Esophagus (tissue), 2 donors: ENCODE measurements at regions not wholly inside any gene's neighbourhood (a gene's known extent, or its start where the extent isn't known, plus 50 kb on each side); places are given as distances from the start of the nearest gene placed in this dataset.

Experiments used
- H3K27ac ChIP-seq, 2 donors: one replicate each; pipeline ENCODE4 v1.5.1; 2013; ENCODE audit warnings: low read depth in 2 of 2, mild to moderate bottlenecking in 2 of 2, inconsistent platforms in 1 of 2, low read length in 1 of 2, moderate library complexity in 1 of 2
- H3K27me3 ChIP-seq, 2 donors: one replicate each; pipeline ENCODE4 v1.6.1; 2013; ENCODE audit warnings: low read length in 2 of 2, control low read depth in 1 of 2, mild to moderate bottlenecking in 1 of 2; ENCODE audit not compliant: insufficient read depth in 2 of 2, control insufficient read depth in 1 of 2
- H3K36me3 ChIP-seq, 2 donors: one replicate each; pipeline ENCODE4 v1.6.1; 2013; ENCODE audit warnings: low read length in 1 of 2; ENCODE audit not compliant: control insufficient read depth in 2 of 2, insufficient read depth in 2 of 2
- H3K4me1 ChIP-seq, 2 donors: one replicate each; pipeline ENCODE4 v1.6.1; 2013; ENCODE audit warnings: low read length in 1 of 2; ENCODE audit not compliant: control insufficient read depth in 2 of 2, insufficient read depth in 2 of 2
- H3K4me3 ChIP-seq, 2 donors: one replicate each; pipeline ENCODE4 v1.5.1; 2013; ENCODE audit warnings: low read length in 2 of 2, mild to moderate bottlenecking in 2 of 2, low read depth in 1 of 2, moderate library complexity in 1 of 2
- H3K9me3 ChIP-seq, 2 donors: one replicate each; pipeline ENCODE4 v1.6.1; 2013; ENCODE audit warnings: mild to moderate bottlenecking in 2 of 2, low read depth in 1 of 2, low read length in 1 of 2, moderate library complexity in 1 of 2; ENCODE audit not compliant: control insufficient read depth in 2 of 2, insufficient read depth in 1 of 2
- WGBS, 2 donors: extraction: QIAGEN DNeasy Blood & Tissue Kit; methylation state at CpG; one replicate each; pipeline ENCODE4 v1.1.7; 2013; 5-methylcytosine and 5-hydroxymethylcytosine counted together
- donor health status: healthy with polysubstance abuse.
- donor health status: Bipolar disorder and iron deficiency.

DNA sequence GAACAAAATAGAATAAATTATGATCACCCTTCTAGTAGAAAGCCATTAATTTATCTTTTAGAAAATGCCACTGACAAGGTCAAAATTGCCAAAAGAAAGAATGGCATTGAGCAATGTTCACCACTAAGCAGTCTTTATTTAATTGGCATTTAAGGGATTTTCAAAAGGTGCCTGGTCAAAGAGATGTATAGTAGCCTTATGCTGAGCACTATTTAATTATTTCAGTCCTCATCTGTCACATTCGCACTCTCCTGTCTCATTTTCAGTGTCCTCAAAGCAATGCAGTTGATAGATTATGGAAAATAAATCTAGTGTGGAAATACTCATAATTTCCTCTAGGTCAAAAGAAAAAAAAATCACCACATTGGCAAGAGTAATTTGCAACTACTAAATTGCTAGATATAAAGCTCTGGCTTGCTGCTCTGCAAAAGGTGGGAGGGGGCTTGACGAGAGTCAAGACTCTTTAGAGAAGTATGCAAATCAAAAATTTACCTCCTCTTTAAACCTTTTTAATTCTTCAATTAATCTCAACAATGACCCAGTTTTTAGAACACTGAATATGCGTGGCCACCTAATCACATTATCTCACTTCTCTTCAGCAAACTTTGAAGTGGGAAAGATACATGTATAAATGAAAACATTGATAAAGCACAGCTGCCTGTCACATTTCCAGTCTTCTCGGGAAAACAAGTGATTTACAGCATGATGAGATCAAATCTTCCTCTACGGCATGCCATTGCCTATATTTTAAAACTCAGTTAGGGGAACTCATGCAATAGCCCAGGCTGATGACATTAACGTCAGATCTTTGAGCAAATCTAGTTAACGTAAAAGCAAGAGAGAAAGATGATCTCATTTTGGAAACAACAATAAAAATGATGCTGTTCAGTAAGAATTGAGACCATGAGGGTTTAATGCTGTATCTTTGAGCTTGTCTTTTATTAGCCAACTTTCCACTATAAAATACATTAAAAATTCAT is 373.1 kb upstream of the DCN start:
- Histone ChIP-seq H3K27me3 (no peaks in the 10 kb centered on the region), H3K4me3 (no peak overlapping the region), H3K4me1 (no peaks in the 10 kb centered on the region), H3K27ac (no peak overlapping the region), H3K9me3 (no peaks in the 10 kb centered on the region), H3K36me3 (no peaks in the 10 kb centered on the region)
- WGBS, 2 donors = 69 to 71% methylated on average over 7 of the region's 7 CpGs

DNA sequence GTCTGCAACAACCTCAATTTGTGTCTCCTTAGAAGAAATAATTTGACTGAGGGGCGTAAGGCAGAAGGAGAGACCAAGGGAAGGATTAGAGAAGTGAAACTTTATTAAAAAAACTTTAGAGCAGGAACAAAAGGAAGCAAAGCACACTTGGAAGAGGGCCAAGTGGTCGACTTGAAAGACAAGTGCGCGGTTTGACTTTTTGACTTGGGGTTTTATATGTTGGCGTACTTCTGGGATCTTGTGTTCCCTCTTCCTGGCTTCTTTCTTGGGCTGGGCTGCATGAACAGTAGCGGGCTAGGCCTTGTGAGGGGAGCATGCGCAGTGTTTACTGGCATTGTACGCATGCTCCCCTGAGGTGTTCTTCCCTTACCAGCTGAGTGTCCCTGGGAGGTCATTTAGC is 369.3 kb upstream of the DCN start:
- whole genome bisulfite sequencing, 2 donors = 81 to 85% methylated on average over 8 of the region's 8 CpGs
- Histone ChIP-seq H3K4me1 (no peaks in the 10 kb centered on the region), H3K4me3 (no peak overlapping the region), H3K27ac (no peak overlapping the region), H3K27me3 (no peaks in the 10 kb centered on the region), H3K36me3 (no peaks in the 10 kb centered on the region), H3K9me3 (no peaks in the 10 kb centered on the region)

DNA sequence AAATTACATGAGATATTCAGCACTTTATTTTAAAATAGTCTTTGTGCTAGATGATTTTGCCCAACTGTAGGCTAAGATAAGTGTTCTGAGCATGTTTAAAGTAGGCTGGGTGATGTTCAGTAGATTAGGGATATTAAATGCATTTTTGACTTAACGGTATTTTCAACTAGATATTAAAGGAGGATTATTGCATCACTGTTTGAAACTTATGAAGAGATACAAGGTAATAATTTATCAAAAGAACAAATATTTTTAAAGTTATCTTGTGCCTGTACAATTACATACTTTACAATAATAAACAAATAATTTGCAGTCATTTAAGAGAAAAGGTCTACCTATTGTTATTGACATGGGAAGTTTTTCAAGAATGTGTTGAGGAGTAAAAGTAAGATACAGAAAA is 368.6 kb upstream of the DCN start:
- Histone ChIP-seq H3K4me3 (no peak overlapping the region), H3K27ac (no peak overlapping the region), H3K36me3 (no peaks in the 10 kb centered on the region), H3K4me1 (no peaks in the 10 kb centered on the region), H3K9me3 (no peaks in the 10 kb centered on the region), H3K27me3 (no peaks in the 10 kb centered on the region)
- 95% methylated on average over 1 of the region's 1 CpG for WGBS, 2 donors

DNA sequence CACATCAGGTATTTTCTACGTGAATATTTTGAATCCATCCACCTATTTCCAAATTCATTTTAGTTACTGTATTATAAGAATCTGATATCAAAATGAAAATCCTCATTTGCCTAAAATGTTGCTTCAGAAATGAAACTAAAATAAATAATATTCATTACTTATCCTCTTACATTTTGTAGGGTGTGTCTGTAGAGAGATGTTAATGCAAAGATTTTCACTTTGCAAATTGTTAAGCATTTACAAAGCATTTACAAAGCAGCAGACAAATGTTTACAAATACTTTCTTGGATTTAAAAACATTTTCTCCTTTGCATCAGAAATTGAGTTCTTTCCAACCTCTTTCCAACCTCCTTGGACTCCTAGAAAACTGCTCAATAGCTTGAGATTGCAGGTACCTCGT is 360.0 kb upstream of the DCN start:
- 86 to 90% methylated on average over 2 of the region's 2 CpGs for WGBS, 2 donors
- Histone ChIP-seq H3K4me3 (no peak overlapping the region), H3K27me3 (no peaks in the 10 kb centered on the region), H3K4me1 (no peaks in the 10 kb centered on the region), H3K36me3 (no peaks in the 10 kb centered on the region), H3K27ac (no peak overlapping the region), H3K9me3 (peaks cover 0 to 3% of the 10 kb centered on the region in 2 donors)

DNA sequence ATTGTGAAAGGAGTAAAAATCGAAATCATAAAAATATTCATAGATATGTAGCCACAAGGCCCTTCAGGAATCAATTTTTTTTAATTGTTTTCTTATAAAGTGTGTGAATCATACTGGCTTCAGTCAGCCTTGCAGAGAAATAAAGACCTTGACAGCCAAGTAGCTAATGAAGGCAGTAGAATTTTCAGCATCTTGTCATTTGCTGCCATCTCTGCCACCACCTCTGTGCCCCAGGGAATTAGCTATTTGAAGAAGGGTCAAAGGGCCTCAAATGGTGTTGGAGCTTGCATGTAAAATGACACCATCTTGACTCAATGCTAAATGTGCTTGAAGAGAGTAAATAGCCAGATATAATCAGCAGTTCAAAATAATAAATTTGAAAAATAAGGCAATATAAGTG is 359.4 kb upstream of the DCN start:
- 69 to 73% methylated on average over 1 of the region's 1 CpG for WGBS, 2 donors
- H3K36me3 ChIP-seq = no peaks in the 10 kb centered on the region
- no peaks in the 10 kb centered on the region for H3K27me3 ChIP-seq
- no peaks in the 10 kb centered on the region for H3K4me1 ChIP-seq
- H3K27ac ChIP-seq = no peak overlapping the region
- H3K4me3 ChIP-seq = no peak overlapping the region
- peaks cover 0 to 3% of the 10 kb centered on the region in 2 donors for H3K9me3 ChIP-seq

DNA sequence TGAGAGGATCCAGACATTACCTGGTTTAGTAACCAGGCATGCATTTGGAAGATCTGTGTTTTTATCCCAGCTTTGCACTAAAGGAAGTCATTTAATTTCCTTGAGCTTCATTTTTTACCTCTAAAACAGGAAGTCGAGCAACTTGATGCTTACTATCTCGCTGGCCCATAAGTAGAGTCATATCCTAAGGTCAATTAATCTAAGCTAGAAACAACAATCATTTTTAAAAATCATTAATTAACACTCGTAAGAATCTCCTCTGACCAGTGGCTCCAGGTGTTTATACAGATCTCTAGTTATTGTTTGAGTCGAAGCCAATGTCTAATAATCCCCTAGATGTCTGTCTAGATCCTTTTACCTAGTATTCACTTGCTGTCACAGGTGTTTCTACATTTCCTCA is 355.8 kb upstream of the DCN start:
- Histone ChIP-seq H3K9me3 (no peaks in the 10 kb centered on the region), H3K4me3 (no peak overlapping the region), H3K36me3 (no peaks in the 10 kb centered on the region), H3K4me1 (no peaks in the 10 kb centered on the region), H3K27ac (no peak overlapping the region), H3K27me3 (no peaks in the 10 kb centered on the region)
- WGBS, 2 donors = 69 to 71% methylated on average over 4 of the region's 4 CpGs

DNA sequence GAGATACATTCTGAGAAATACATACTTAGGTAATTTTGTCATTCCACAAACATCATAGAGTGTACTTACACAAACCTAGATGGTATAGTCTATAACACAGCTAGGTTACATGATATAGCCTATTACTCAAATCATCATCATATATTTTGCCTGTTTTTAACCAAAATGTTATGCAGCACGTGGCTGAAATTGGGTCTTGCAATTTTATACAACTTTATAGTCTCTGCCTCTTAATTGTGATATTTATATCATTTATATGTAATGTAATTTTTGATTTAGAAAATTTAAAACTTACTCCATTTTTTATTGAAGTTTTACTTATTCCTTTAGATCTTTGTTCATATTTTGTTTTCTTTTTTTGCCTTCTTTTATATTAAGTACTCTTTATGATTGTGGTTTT is 350.7 kb upstream of the DCN start:
- WGBS, 2 donors = 85 to 88% methylated on average over 1 of the region's 1 CpG
- H3K9me3 ChIP-seq = no peaks in the 10 kb centered on the region
- H3K4me1 ChIP-seq = no peaks in the 10 kb centered on the region
- no peaks in the 10 kb centered on the region for H3K27me3 ChIP-seq
- no peak overlapping the region for H3K4me3 ChIP-seq
- H3K27ac ChIP-seq = no peak overlapping the region
- no peaks in the 10 kb centered on the region for H3K36me3 ChIP-seq

DNA sequence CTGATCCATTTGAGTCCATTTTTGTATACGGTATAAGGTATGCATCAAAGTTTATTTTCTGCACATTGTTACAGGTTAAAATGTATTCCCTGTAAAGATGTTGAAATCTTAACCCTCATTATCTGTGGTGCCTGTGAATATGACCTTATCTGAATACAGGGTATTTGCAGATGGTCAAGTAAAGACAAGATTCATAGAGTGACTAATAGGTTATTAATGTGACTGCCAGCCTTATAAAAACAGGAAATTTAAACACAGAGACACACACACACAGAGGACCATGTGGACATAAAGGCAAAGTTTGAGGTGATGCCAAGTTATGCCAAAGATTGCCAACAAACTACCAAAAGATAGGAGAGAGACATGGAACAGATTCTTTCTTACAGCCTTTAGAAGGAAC is 347.2 kb upstream of the DCN start:
- no peak overlapping the region for H3K27ac ChIP-seq
- H3K4me1 ChIP-seq = no peaks in the 10 kb centered on the region
- H3K27me3 ChIP-seq = no peaks in the 10 kb centered on the region
- H3K9me3 ChIP-seq = no peaks in the 10 kb centered on the region
- H3K36me3 ChIP-seq = no peaks in the 10 kb centered on the region
- no peak overlapping the region for H3K4me3 ChIP-seq
- 65 to 67% methylated on average over 1 of the region's 1 CpG for WGBS, 2 donors

DNA sequence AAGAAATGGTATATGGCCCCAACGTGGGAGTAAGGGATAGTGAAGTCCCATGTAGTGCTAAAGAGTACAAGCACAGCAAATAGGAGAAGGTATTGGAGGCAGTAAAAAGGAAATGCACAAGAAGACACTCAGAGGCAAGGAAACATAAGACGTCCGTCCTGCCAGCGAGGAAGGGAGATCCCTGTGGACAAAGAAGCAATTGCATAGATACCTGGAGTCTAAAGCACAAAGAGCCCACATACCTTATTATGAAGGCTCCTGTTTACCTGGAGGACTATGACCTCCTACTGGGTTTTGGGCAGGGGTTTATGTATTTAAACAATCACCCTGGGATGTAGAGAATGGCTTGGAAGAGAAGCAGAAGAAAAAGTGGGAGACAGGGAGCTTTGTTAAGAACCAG is 341.2 kb upstream of the DCN start:
- no peaks in the 10 kb centered on the region for H3K4me1 ChIP-seq
- 75 to 78% methylated on average over 4 of the region's 4 CpGs for WGBS, 2 donors
- no peak overlapping the region for H3K27ac ChIP-seq
- H3K9me3 ChIP-seq = no peaks in the 10 kb centered on the region
- H3K36me3 ChIP-seq = no peaks in the 10 kb centered on the region
- H3K4me3 ChIP-seq = no peak overlapping the region
- no peaks in the 10 kb centered on the region for H3K27me3 ChIP-seq

DNA sequence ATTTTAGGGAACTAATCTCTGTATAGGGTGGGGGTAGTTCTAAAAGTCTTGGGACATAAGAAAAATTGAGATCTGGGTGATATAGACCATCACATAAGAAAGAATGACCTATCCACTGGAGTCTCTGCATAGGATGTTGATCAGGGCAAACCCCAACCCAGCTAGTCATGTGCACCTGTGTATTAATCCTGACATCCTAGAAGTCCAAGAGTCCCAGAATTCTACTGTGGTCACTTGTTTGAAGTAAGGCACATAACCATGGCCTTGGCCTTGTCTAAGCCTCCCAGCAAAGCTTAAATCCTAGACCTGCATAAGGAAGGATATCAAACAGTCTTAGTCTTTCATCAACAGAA is 334.1 kb upstream of the DCN start:
- Histone ChIP-seq H3K4me3 (no peak overlapping the region), H3K27me3 (no peaks in the 10 kb centered on the region), H3K27ac (no peak overlapping the region), H3K9me3 (no peaks in the 10 kb centered on the region), H3K4me1 (no peaks in the 10 kb centered on the region), H3K36me3 (no peaks in the 10 kb centered on the region)
